DOHH2 (cell line): ENCODE measurements at regions not wholly inside any gene's neighbourhood (a gene's known extent, or its start where the extent isn't known, plus 50 kb on each side); places are given as distances from the start of the nearest gene placed in this dataset.

Source experiments
- CTCF ChIP-seq: fragments of 200-600 bp; sonication (generic); IDR thresholded peaks from one replicate; pipeline ENCODE4 v1.5.1; 2014; ENCODE audit warnings: antibody characterized with exemption, mild to moderate bottlenecking, low read depth, low read length; ENCODE audit not compliant: poor library complexity, severe bottlenecking
- EZH2phosphoT487 ChIP-seq: fragments of 200-600 bp; sonication (generic); IDR thresholded peaks from 2 replicates; pipeline ENCODE4 v1.6.1; 2017; ENCODE audit warnings: borderline replicate concordance, mild to moderate bottlenecking, antibody characterized with exemption, low read length, moderate library complexity, mixed read lengths

- TF ChIP-seq CTCF (no peak), EZH2phosphoT487 (no peak)
Observed at GRCh38 chr10:65033957-65034356, 1512.8 kb downstream of the REEP3 start.
